A673 (cell line): ENCODE measurements at regions not wholly inside any gene's neighbourhood (a gene's known extent, or its start where the extent isn't known, plus 50 kb on each side); places are given as distances from the start of the nearest gene placed in this dataset.

ENCODE experiments used
- CTCF ChIP-seq: fragments of 300-800, 200-600 bp; sonication (generic); conservative IDR thresholded peaks from 2 replicates; pipeline ENCODE4 v1.5.1; 2017; ENCODE audit warnings: low read depth, mild to moderate bottlenecking, antibody characterized with exemption, low read length, moderate library complexity, mixed read lengths
- EZH2 ChIP-seq: fragments of 200-600 bp; sonication (generic); IDR thresholded peaks from 2 replicates; pipeline ENCODE4 v1.6.1; 2017; ENCODE audit warnings: borderline replicate concordance, low read depth, mild to moderate bottlenecking, mixed read lengths, antibody characterized with exemption, low read length; ENCODE audit not compliant: poor library complexity, severe bottlenecking

- TF ChIP-seq EZH2: no peak
- TF ChIP-seq CTCF: no peak
Measured at GRCh38 chr6:103107985-103108384, 1714.5 kb downstream of the GRIK2 start.
